Skeletal muscle satellite cell (primary cell): ENCODE measurements at regions not wholly inside any gene's neighbourhood (a gene's known extent, or its start where the extent isn't known, plus 50 kb on each side); places are given as distances from the start of the nearest gene placed in this dataset.
A peak's percentile ranks its signal among the peaks of the same experiment; 100 is the strongest.

Source experiments
- H3K27me3 ChIP-seq: 2 replicates; pipeline ENCODE4 v1.7.0; 2013; ENCODE audit warnings: low read length; ENCODE audit not compliant: control insufficient read depth, insufficient read depth
- H3K36me3 ChIP-seq: 2 replicates; pipeline ENCODE4 v1.7.0; 2013; ENCODE audit warnings: mild to moderate bottlenecking, control low read depth, low read length; ENCODE audit not compliant: insufficient read depth
- H3K4me1 ChIP-seq: 2 replicates; pipeline ENCODE4 v1.7.0; 2013; ENCODE audit warnings: low read length; ENCODE audit not compliant: control insufficient read depth, insufficient read depth
- H3K4me2 ChIP-seq: 2 replicates; pipeline ENCODE4 v1.7.0; 2013; ENCODE audit warnings: mild to moderate bottlenecking, low read length
- H3K4me3 ChIP-seq: 2 replicates; pipeline ENCODE4 v1.7.0; 2013; ENCODE audit warnings: low read length
- H3K9ac ChIP-seq: 2 replicates; pipeline ENCODE4 v1.7.0; 2013; ENCODE audit warnings: mild to moderate bottlenecking, low read depth, low read length, moderate library complexity
- H3K9me3 ChIP-seq: replicated peaks from 2 replicates; pipeline ENCODE4 v1.7.0; 2013; ENCODE audit warnings: mild to moderate bottlenecking, control low read depth, low read length

DNA sequence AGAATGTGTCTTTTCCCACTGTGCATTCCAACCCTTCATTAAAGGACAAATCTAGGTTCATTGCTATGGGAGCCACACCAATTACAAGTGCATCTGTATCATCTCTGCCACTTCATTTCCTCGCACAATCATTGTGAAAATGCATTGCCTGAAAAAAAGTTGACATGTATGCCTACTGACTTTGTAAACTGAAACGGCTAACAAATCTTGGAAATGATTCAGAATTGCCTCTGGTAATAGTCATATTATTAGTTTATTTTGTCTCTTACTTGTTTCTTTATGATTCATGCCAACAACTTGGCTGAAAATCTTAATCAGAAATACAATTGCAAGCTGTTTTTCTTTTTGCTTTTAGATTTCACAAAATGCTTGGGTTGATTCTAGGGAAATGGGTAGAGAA lies 497.1 kb downstream of the ZIC1 start:
- Histone ChIP-seq H3K27me3 (no peaks in the 10 kb centered on the region), H3K4me3 (no peak overlapping the region), H3K9ac (no peak overlapping the region), H3K4me1 (peaks cover 3% of the 10 kb centered on the region), H3K4me2 (no peak overlapping the region), H3K9me3 (no peaks in the 10 kb centered on the region), H3K36me3 (no peaks in the 10 kb centered on the region)

DNA sequence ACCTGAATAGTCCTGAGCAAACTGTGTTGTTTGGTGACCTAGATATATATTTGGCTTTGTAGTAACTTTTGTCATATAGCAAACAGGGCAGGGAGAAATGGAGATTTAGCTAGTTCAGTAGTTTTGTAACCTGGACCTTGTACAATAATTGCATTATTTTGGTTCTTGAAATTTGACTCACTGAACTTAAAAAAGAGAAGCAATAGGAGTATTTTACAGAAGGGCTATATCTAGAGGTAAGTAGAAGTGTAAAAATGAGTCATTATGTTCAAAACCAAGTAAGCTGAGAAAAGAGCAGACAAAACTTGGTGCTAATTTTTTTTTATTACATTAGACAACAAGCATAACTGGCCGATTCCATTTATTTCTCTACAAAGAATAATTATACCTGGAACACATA lies 505.4 kb downstream of the ZIC1 start:
- Histone ChIP-seq H3K9ac (no peak overlapping the region), H3K4me2 (peak overlapping the region; percentile 50), H3K4me3 (no peak overlapping the region), H3K9me3 (no peaks in the 10 kb centered on the region), H3K4me1 (peaks cover 9% of the 10 kb centered on the region), H3K27me3 (no peaks in the 10 kb centered on the region), H3K36me3 (no peaks in the 10 kb centered on the region)

DNA sequence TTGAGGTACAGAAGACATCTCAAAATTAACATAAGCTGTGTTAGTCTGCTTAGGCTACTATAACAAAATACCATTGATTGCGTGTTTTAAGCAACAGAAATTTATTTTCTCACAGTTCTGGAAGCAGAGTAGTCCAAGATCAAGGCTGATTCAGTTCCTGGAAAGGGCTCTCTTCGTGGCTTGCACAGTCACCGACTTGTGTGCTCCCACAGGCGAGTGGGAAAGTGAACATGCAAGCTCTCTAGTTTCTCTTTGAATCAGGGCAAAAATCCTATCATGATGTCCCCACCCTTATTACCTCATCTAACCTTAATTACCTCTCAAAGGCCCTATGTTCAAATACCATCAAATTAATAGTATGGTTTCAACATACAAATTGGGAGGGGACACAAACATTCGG lies 505.9 kb downstream of the ZIC1 start:
- H3K4me3 ChIP-seq = peak overlapping the region; percentile 1
- no peaks in the 10 kb centered on the region for H3K36me3 ChIP-seq
- H3K9ac ChIP-seq = peak overlapping the region; percentile 18
- no peaks in the 10 kb centered on the region for H3K27me3 ChIP-seq
- H3K4me1 ChIP-seq = peaks cover 11% of the 10 kb centered on the region
- no peaks in the 10 kb centered on the region for H3K9me3 ChIP-seq
- peak overlapping the region; percentile 50 for H3K4me2 ChIP-seq

DNA sequence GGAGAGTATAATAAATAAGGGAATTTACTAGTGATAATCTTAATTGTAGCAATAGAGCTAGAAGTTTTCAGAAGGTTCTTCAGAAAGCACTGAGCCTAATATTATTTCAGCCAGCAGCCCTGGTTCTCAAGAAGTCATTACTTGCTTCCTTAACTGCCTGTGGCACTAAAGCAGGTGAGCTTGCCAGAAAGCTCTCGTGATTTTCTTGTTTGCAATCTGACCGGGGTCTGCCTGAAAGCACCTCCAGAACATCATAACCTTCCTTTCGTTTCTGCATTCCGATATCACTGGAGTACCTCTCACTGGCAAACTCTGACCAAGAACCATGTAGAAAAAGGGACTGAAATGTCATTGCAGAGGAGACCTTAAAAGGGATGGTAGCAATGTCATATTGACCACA lies 510.3 kb downstream of the ZIC1 start:
- no peaks in the 10 kb centered on the region for H3K9me3 ChIP-seq
- H3K9ac ChIP-seq = no peak overlapping the region
- H3K4me1 ChIP-seq = peaks cover 27% of the 10 kb centered on the region
- peak overlapping the region; percentile 70 for H3K4me2 ChIP-seq
- no peaks in the 10 kb centered on the region for H3K27me3 ChIP-seq
- H3K36me3 ChIP-seq = no peaks in the 10 kb centered on the region
- no peak overlapping the region for H3K4me3 ChIP-seq

DNA sequence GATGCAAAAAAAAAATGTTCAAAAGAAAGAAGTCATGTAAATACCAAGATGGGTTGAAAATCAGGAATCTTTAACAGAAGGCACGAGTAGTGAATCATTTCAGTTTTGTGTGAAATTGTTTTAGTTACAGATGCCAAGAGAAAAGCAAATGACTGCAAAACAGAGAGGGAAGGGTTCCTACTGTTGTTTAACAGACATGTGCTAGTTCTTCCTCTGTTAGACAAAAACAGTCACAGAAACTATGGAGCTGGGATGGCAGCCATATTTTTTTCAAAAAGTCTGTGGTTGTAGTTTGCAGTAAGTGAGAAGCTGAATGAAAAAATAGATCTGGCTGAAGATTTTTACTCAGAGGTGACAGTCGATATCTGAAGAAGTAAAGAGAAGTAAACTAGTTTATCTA lies 511.9 kb downstream of the ZIC1 start:
- Histone ChIP-seq H3K4me1 (peaks cover 31% of the 10 kb centered on the region), H3K9me3 (no peaks in the 10 kb centered on the region), H3K36me3 (no peaks in the 10 kb centered on the region), H3K4me3 (no peak overlapping the region), H3K4me2 (peak overlapping the region; percentile 20), H3K9ac (peak overlapping the region; percentile 9), H3K27me3 (no peaks in the 10 kb centered on the region)

DNA sequence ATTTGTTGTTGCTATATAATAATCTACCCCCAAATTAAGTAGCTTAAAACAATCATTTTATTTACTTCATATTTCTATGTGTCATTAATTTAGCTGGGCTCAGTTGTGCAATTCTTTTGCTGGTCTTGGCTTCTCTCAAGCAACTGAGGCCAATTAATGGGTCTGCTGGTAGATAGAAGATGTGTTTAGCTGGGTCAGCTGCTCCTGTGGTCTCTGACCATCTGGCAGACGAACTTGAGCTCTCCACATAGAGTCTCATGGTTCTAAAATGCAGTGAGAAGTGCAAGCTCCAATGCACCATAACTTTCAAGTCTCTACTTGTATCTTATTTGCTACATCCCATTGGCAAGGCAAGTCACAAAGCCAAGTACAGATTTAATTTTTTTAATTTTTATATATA lies 515.6 kb downstream of the ZIC1 start:
- Histone ChIP-seq H3K9ac (no peak overlapping the region), H3K4me2 (no peak overlapping the region), H3K4me3 (no peak overlapping the region), H3K4me1 (peaks cover 31% of the 10 kb centered on the region), H3K27me3 (no peaks in the 10 kb centered on the region), H3K9me3 (no peaks in the 10 kb centered on the region), H3K36me3 (no peaks in the 10 kb centered on the region)

DNA sequence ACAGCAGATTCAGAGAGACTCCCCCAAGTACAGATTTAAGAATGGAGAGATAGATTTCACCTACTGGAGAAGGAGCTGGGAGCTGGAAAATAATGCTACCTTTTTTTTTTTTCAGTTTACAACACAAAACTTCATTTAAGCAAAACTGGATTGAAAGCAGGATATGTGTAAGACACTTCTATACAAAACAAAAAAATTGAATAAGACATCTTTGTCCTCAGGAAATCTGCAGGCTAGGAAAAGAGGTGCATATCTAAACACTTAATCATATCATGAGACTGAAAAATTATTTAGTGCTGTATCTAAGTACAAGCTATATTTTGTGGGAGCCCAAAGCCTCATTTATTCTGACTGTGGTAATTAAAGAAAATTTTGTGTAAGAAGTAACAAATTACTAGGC lies 516.1 kb downstream of the ZIC1 start:
- Histone ChIP-seq H3K4me3 (no peak overlapping the region), H3K9ac (no peak overlapping the region), H3K4me2 (no peak overlapping the region), H3K4me1 (peaks cover 36% of the 10 kb centered on the region), H3K36me3 (no peaks in the 10 kb centered on the region), H3K9me3 (no peaks in the 10 kb centered on the region), H3K27me3 (no peaks in the 10 kb centered on the region)

DNA sequence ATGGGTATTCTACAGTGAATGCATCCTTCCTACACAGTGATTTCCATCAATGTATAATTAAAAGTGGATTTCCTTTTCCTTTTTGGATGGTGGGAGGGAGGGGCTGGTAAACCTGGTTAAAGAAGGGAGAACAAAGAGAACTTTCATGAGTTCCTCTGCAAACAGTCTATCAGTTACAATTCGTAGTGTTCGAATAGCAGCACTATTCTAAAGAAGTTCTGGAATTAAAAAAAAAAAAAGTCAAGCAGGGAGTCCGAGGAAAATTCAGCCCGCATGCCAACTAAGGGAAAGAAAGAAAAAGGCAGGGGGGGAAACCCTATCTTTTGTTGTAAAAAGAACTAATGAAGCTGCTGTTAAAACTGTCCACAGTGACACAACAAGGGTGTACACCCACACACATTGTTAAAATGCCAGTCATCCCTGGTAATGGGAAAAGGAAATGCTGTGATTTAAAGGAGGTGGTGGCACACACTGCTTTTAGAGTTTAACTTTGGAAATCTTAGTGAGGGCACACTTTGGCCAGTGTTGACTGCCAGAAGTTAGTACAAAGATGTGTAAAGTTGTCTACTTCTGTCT lies 521.2 kb downstream of the ZIC1 start:
- Histone ChIP-seq H3K9ac (peak overlapping the region; percentile 65), H3K4me3 (peak overlapping the region; percentile 36), H3K4me1 (peaks cover 19% of the 10 kb centered on the region), H3K36me3 (no peaks in the 10 kb centered on the region), H3K4me2 (peak overlapping the region; percentile 67), H3K9me3 (no peaks in the 10 kb centered on the region), H3K27me3 (no peaks in the 10 kb centered on the region)

DNA sequence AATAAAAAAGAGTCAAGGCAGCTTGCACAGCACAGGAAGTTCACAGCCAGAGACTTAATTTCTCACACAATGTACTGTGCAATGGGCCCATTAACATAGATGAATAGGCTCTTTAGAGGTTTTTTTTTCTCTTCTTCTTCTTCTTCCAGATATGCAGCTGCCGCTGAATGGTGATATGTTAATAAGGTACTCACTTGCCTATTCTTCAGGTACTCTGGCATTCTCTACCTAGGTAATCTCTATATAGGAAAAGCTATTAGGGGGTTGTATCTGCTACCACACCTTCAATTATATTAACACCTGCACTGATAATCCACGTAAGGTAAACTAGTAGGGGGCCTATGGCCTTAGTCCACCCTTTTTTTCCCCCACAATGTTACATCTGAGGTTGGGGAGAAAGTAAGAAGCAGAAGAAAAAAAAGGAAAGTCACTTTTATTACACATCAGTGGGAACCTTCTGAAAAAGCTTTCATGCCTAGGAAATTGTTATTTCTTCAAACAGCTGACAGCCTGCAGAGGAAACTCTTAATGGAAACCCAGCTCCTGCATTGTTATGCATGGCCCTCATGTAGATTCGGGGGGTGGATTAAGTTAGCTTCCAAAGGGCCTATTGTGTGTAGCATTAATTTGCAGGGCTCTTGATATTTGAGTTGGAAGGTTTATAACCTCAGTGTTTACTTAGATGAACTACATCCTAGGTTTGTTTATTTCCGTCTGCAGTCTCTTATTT lies 525.5 kb downstream of the ZIC1 start:
- H3K4me3 ChIP-seq = no peak overlapping the region
- no peaks in the 10 kb centered on the region for H3K27me3 ChIP-seq
- H3K36me3 ChIP-seq = no peaks in the 10 kb centered on the region
- H3K4me2 ChIP-seq = no peak overlapping the region
- peaks cover 34% of the 10 kb centered on the region for H3K4me1 ChIP-seq
- H3K9ac ChIP-seq = no peak overlapping the region
- no peaks in the 10 kb centered on the region for H3K9me3 ChIP-seq

DNA sequence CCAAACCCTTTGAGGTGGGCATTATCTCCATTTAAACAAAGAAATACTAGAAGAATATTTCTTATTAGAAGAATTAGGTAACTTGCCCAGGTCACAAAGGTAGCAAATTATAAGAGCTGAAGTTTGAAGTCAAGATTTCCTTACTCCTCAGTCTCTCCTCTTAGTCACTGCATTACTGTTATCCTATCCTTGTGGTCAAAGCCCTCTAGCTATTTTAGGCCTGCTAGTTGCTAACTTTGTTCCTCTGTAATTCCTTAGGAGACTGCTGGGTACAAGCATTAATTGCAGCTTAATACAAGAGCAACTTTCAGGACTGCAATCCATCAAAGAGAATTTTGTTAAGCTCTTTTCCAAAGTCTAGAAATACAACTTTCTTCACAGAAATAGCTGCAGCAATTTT lies 528.2 kb downstream of the ZIC1 start:
- no peaks in the 10 kb centered on the region for H3K36me3 ChIP-seq
- no peaks in the 10 kb centered on the region for H3K27me3 ChIP-seq
- no peak overlapping the region for H3K9ac ChIP-seq
- H3K4me2 ChIP-seq = peak overlapping the region; percentile 15
- H3K4me1 ChIP-seq = peaks cover 41% of the 10 kb centered on the region
- H3K4me3 ChIP-seq = no peak overlapping the region
- no peaks in the 10 kb centered on the region for H3K9me3 ChIP-seq

DNA sequence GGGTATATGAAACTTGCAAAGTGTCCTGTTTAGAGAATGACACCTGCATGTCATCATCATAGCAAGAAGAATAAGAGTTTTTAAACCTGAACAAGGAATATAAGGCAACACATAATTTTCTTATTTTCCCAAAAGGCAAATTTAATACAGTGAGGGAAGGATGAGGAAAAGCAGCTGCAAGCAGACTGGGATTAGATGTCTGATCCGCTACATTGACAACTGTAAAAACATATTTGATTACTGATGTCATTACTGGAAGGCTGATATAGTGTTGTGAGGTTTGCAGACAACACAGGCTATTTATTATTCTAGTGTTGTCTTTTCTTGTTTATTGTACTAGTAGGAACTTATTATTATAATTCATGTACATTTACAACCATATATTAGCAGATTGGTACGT lies 528.7 kb downstream of the ZIC1 start:
- H3K4me1 ChIP-seq = peaks cover 47% of the 10 kb centered on the region
- H3K4me2 ChIP-seq = peak overlapping the region; percentile 15
- no peaks in the 10 kb centered on the region for H3K36me3 ChIP-seq
- H3K9me3 ChIP-seq = no peaks in the 10 kb centered on the region
- no peaks in the 10 kb centered on the region for H3K27me3 ChIP-seq
- H3K9ac ChIP-seq = no peak overlapping the region
- H3K4me3 ChIP-seq = no peak overlapping the region

DNA sequence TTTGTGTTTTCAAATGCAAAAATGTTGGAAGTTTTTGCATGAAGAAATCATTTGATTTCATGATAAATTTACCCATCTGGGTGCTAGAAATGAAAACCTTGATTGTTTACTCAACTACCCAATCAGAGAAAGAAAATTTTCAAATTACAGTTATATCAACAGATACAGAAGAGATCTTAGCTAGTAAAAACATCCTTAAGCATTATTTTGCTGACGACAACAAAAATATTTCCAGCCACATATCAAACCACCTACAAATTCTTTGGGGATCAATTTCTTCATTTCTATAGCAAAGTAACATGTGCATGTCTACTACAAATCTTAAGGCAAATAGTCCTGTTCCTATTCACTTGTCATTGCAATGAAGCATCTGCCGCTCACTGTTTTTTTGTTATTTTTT lies 530.3 kb downstream of the ZIC1 start:
- Histone ChIP-seq H3K4me2 (peak overlapping the region; percentile 74), H3K9ac (peak overlapping the region; percentile 32), H3K4me3 (peak overlapping the region; percentile 57), H3K36me3 (no peaks in the 10 kb centered on the region), H3K9me3 (no peaks in the 10 kb centered on the region), H3K4me1 (peaks cover 60% of the 10 kb centered on the region), H3K27me3 (no peaks in the 10 kb centered on the region)
